NT2/D1 (cell line): ENCODE measurements at regions not wholly inside any gene's neighbourhood (a gene's known extent, or its start where the extent isn't known, plus 50 kb on each side); places are given as distances from the start of the nearest gene placed in this dataset.

Experiments used
- DNase-seq: peaks from one replicate; pipeline ENCODE4 v3.0.0-alpha.2; 2011; ENCODE audit warnings: low read depth, low spot score
- H3K27me3 ChIP-seq: 2 replicates; pipeline ENCODE4 v1.6.0; 2011; ENCODE audit warnings: mild to moderate bottlenecking; ENCODE audit not compliant: insufficient read length, insufficient read depth
- H3K36me3 ChIP-seq: 2 replicates; pipeline ENCODE4 v1.6.1; 2011; ENCODE audit warnings: mild to moderate bottlenecking, low read length, mixed read lengths; ENCODE audit not compliant: insufficient read depth, insufficient read length
- H3K4me1 ChIP-seq: 2 replicates; pipeline ENCODE4 v1.5.1; 2011; ENCODE audit not compliant: insufficient read depth, insufficient read length
- H3K4me3 ChIP-seq: 2 replicates; pipeline ENCODE4 v1.5.1; 2011; ENCODE audit warnings: low read depth; ENCODE audit not compliant: insufficient read length
- H3K9ac ChIP-seq: 2 replicates; pipeline ENCODE4 v1.6.0; 2011; ENCODE audit warnings: low read depth; ENCODE audit not compliant: insufficient read length
- H3K9me3 ChIP-seq: 2 replicates; pipeline ENCODE4 v1.5.1; 2011; ENCODE audit warnings: mild to moderate bottlenecking, low read length; ENCODE audit not compliant: insufficient read depth
- SUZ12 ChIP-seq: IDR thresholded peaks from 2 replicates; pipeline ENCODE4 v1.6.1; 2011; ENCODE audit not compliant: insufficient read length, insufficient read depth; ENCODE audit errors: extremely low read depth
- YY1 ChIP-seq: IDR thresholded peaks from 2 replicates; pipeline ENCODE4 v1.6.1; 2011; ENCODE audit not compliant: insufficient read length, insufficient read depth
- ZNF274 ChIP-seq: IDR thresholded peaks from 2 replicates; pipeline ENCODE4 v1.6.1; 2011; ENCODE audit warnings: mild to moderate bottlenecking, low read depth, low read length

GRCh38 chr14:61884711-61885110 is 122.5 kb downstream of the SNAPC1 start:
- TF ChIP-seq ZNF274 (no peak), SUZ12 (no peak), YY1 (no peak)
- Histone ChIP-seq H3K36me3 (no peaks in the 10 kb centered on the region), H3K9me3 (no peaks in the 10 kb centered on the region), H3K4me1 (no peaks in the 10 kb centered on the region), H3K4me3 (no peak overlapping the region), H3K27me3 (no peaks in the 10 kb centered on the region), H3K9ac (no peak overlapping the region)
- no peak for DNase-seq

GRCh38 chr14:61885203-61885961 is 123.2 kb downstream of the SNAPC1 start:
- H3K9ac ChIP-seq: no peak overlapping the region
- no peaks in the 10 kb centered on the region for H3K36me3 ChIP-seq
- TF ChIP-seq YY1 (no peak), SUZ12 (no peak), ZNF274 (no peak)
- no peaks in the 10 kb centered on the region for H3K4me1 ChIP-seq
- DNase-seq: no peak
- H3K4me3 ChIP-seq: no peak overlapping the region
- no peaks in the 10 kb centered on the region for H3K9me3 ChIP-seq
- no peaks in the 10 kb centered on the region for H3K27me3 ChIP-seq

- no peak for DNase-seq
- Histone ChIP-seq H3K4me1 (no peaks in the 10 kb centered on the region), H3K36me3 (no peaks in the 10 kb centered on the region), H3K9ac (no peak overlapping the region), H3K9me3 (no peaks in the 10 kb centered on the region), H3K27me3 (no peaks in the 10 kb centered on the region), H3K4me3 (no peak overlapping the region)
- no peak for TF ChIP-seq YY1
- TF ChIP-seq ZNF274: no peak
Observed at GRCh38 chr14:61887628-61888027, 125.4 kb downstream of the SNAPC1 start.

GRCh38 chr14:61889914-61890351 is 127.7 kb downstream of the SNAPC1 start:
- Histone ChIP-seq H3K9ac (no peak overlapping the region), H3K4me1 (no peaks in the 10 kb centered on the region), H3K4me3 (no peak overlapping the region), H3K27me3 (no peaks in the 10 kb centered on the region), H3K9me3 (no peaks in the 10 kb centered on the region), H3K36me3 (no peaks in the 10 kb centered on the region)
- TF ChIP-seq SUZ12 (no peak), YY1 (no peak), ZNF274 (no peak)
- no peak for DNase-seq

- Histone ChIP-seq H3K4me3 (no peak overlapping the region), H3K36me3 (no peaks in the 10 kb centered on the region), H3K9ac (no peak overlapping the region), H3K4me1 (no peaks in the 10 kb centered on the region), H3K27me3 (no peaks in the 10 kb centered on the region), H3K9me3 (no peaks in the 10 kb centered on the region)
- TF ChIP-seq SUZ12 (no peak), YY1 (no peak), ZNF274 (no peak)
- no peak for DNase-seq
Observed at GRCh38 chr14:61891170-61891569, 128.9 kb downstream of the SNAPC1 start.

- Histone ChIP-seq H3K36me3 (no peaks in the 10 kb centered on the region), H3K27me3 (no peaks in the 10 kb centered on the region), H3K9me3 (no peaks in the 10 kb centered on the region), H3K4me3 (no peak overlapping the region), H3K9ac (no peak overlapping the region), H3K4me1 (no peaks in the 10 kb centered on the region)
- no peak for TF ChIP-seq ZNF274
- no peak for TF ChIP-seq YY1
- TF ChIP-seq SUZ12: no peak
- no peak for DNase-seq
Observed at GRCh38 chr14:61891810-61892209, 129.6 kb downstream of the SNAPC1 start.

- TF ChIP-seq YY1: no peak
- no peak for TF ChIP-seq SUZ12
- no peak for TF ChIP-seq ZNF274
- H3K9ac ChIP-seq: no peak overlapping the region
- H3K27me3 ChIP-seq: no peaks in the 10 kb centered on the region
- no peaks in the 10 kb centered on the region for H3K36me3 ChIP-seq
- no peaks in the 10 kb centered on the region for H3K9me3 ChIP-seq
- no peak for DNase-seq
- no peaks in the 10 kb centered on the region for H3K4me1 ChIP-seq
- H3K4me3 ChIP-seq: no peak overlapping the region
Observed at GRCh38 chr14:61893371-61893940, 131.2 kb downstream of the SNAPC1 start.
